ENCODE measurements at regions not wholly inside any gene's neighbourhood (a gene's known extent, or its start where the extent isn't known, plus 50 kb on each side); places are given as distances from the start of the nearest gene placed in this dataset.

GRCh38 chr10:33565231-33565630 is 230.8 kb upstream of the NRP1 start:
- TF ChIP-seq SIN3A (IDR thresholded peaks at IDR 0.05; ENCODE audit: borderline replicate concordance, insufficient read depth, low read length) (no peak), REST (IDR thresholded peaks at IDR 0.05; ENCODE audit: insufficient read depth in 1 of 2, low read depth in 2 of 2, low read length in 2 of 2) (no peak), TAF1 (IDR thresholded peaks at IDR 0.05; ENCODE audit: borderline replicate concordance, insufficient read depth, low read length) (no peak), FOXP2 (optimal IDR thresholded peaks at IDR 0.05; ENCODE audit: borderline replicate concordance, extremely low read depth, extremely low read length, insufficient read depth) (no peak), POLR2AphosphoS5 (IDR thresholded peaks at IDR 0.05; ENCODE audit: low read depth, low read length) (no peak)

- TF ChIP-seq POLR2AphosphoS5 (IDR thresholded peaks at IDR 0.05; ENCODE audit: low read depth, low read length) (no peak), TAF1 (IDR thresholded peaks at IDR 0.05; ENCODE audit: borderline replicate concordance, insufficient read depth, low read length) (no peak), FOXP2 (optimal IDR thresholded peaks at IDR 0.05; ENCODE audit: borderline replicate concordance, extremely low read depth, extremely low read length, insufficient read depth) (no peak), SIN3A (IDR thresholded peaks at IDR 0.05; ENCODE audit: borderline replicate concordance, insufficient read depth, low read length) (no peak), REST (IDR thresholded peaks at IDR 0.05; ENCODE audit: insufficient read depth in 1 of 2, low read depth in 2 of 2, low read length in 2 of 2) (no peak)
These were observed 224.6 kb upstream of the NRP1 start for GRCh38 chr10:33559105-33559504.

GRCh38 chr10:33557313-33557712 is 222.8 kb upstream of the NRP1 start:
- TF ChIP-seq POLR2AphosphoS5 (IDR thresholded peaks at IDR 0.05; ENCODE audit: low read depth, low read length), result no peak
- TF ChIP-seq TAF1 (IDR thresholded peaks at IDR 0.05; ENCODE audit: borderline replicate concordance, insufficient read depth, low read length), result no peak
- no peak for TF ChIP-seq SIN3A (IDR thresholded peaks at IDR 0.05; ENCODE audit: borderline replicate concordance, insufficient read depth, low read length)
- no peak for TF ChIP-seq REST (IDR thresholded peaks at IDR 0.05; ENCODE audit: insufficient read depth in 1 of 2, low read depth in 2 of 2, low read length in 2 of 2)
- no peak for TF ChIP-seq FOXP2 (optimal IDR thresholded peaks at IDR 0.05; ENCODE audit: borderline replicate concordance, extremely low read depth, extremely low read length, insufficient read depth)

- TF ChIP-seq REST (IDR thresholded peaks at IDR 0.05; ENCODE audit: insufficient read depth in 1 of 2, low read depth in 2 of 2, low read length in 2 of 2) (no peak), SIN3A (IDR thresholded peaks at IDR 0.05; ENCODE audit: borderline replicate concordance, insufficient read depth, low read length) (no peak), FOXP2 (optimal IDR thresholded peaks at IDR 0.05; ENCODE audit: borderline replicate concordance, extremely low read depth, extremely low read length, insufficient read depth) (no peak), POLR2AphosphoS5 (IDR thresholded peaks at IDR 0.05; ENCODE audit: low read depth, low read length) (no peak), TAF1 (IDR thresholded peaks at IDR 0.05; ENCODE audit: borderline replicate concordance, insufficient read depth, low read length) (no peak)
These were observed 222.2 kb upstream of the NRP1 start for GRCh38 chr10:33556620-33557019.

- TF ChIP-seq SIN3A (IDR thresholded peaks at IDR 0.05; ENCODE audit: borderline replicate concordance, insufficient read depth, low read length) (no peak), TAF1 (IDR thresholded peaks at IDR 0.05; ENCODE audit: borderline replicate concordance, insufficient read depth, low read length) (no peak), POLR2AphosphoS5 (IDR thresholded peaks at IDR 0.05; ENCODE audit: low read depth, low read length) (no peak), REST (IDR thresholded peaks at IDR 0.05; ENCODE audit: insufficient read depth in 1 of 2, low read depth in 2 of 2, low read length in 2 of 2) (no peak), FOXP2 (optimal IDR thresholded peaks at IDR 0.05; ENCODE audit: borderline replicate concordance, extremely low read depth, extremely low read length, insufficient read depth) (no peak)
These were observed 221.6 kb upstream of the NRP1 start for GRCh38 chr10:33556103-33556502.

Measured in PFSK-1 (cell line).